ENCODE measurements at regions not wholly inside any gene's neighbourhood (a gene's known extent, or its start where the extent isn't known, plus 50 kb on each side); places are given as distances from the start of the nearest gene placed in this dataset.

DNA sequence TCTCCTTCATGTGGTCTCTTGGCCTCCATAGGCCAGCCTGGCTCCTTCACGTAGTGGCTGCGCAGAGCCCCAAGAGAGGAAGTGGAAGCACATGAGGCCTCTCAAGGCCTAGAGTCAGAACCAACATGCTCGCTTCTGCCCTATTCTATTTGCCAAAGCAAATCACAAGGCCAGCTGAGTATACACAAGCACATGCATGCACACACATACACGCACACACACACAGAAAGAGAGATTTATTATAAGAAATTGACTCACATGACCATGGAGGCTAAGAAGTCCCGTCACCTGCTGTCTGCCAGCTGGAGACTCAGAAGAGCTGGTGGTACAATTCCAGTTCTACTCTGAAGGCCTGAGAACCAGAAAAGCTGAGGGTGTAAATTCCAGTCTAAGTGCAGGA, 64.3 kb upstream of the NRP1 start:
- 79 to 90% (median 81%) methylated on average over 5 of the region's 5 CpGs for WGBS, 3 donors
- intact Hi-C loops (cut with DNase I), result no loop called here
- TF ChIP-seq, protein P1, sequence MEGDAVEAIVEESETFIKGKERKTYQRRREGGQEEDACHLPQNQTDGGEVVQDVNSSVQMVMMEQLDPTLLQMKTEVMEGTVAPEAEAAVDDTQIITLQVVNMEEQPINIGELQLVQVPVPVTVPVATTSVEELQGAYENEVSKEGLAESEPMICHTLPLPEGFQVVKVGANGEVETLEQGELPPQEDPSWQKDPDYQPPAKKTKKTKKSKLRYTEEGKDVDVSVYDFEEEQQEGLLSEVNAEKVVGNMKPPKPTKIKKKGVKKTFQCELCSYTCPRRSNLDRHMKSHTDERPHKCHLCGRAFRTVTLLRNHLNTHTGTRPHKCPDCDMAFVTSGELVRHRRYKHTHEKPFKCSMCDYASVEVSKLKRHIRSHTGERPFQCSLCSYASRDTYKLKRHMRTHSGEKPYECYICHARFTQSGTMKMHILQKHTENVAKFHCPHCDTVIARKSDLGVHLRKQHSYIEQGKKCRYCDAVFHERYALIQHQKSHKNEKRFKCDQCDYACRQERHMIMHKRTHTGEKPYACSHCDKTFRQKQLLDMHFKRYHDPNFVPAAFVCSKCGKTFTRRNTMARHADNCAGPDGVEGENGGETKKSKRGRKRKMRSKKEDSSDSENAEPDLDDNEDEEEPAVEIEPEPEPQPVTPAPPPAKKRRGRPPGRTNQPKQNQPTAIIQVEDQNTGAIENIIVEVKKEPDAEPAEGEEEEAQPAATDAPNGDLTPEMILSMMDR (IDR thresholded peaks at IDR 0.05), result no peak
- DNase-seq (no peak), ATAC-seq (no peak)
- no peaks in the 10 kb centered on the region for H3K27me3 ChIP-seq (ENCODE audit: insufficient read depth in 3 of 3, low read length in 2 of 3)
- no peaks in the 10 kb centered on the region for H3K36me3 ChIP-seq (ENCODE audit: insufficient read depth in 1 of 2, low read depth in 1 of 2)
- H3K4me3 ChIP-seq, result no peak overlapping the region
- no peak overlapping the region for H3K27ac ChIP-seq
- no peaks in the 10 kb centered on the region for H3K4me1 ChIP-seq
- H3K9me3 ChIP-seq, result peaks cover 13% of the 10 kb centered on the region

DNA sequence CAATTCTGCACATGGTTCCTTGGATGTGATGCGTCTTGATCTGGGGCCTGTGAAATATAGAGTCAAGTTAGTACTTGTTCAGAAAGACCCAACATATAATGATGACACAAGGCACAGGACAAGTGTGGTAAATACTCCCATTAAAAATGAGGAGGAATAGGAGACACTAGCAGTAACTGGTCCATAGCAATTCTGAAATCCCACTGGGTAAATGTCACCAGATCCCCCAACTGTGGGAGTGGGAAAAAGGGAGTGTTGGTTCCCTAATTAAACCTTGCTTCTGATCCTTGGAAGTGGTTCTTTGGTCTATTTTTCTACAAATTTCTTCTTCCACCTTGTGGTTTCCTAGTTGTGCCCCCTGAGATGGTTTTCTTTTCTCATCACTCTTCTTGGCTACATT, 62.5 kb upstream of the NRP1 start:
- H3K4me3 ChIP-seq, result no peak overlapping the region
- peaks cover 0 to 5% (median 0%) of the 10 kb centered on the region in 3 donors for H3K27me3 ChIP-seq (ENCODE audit: insufficient read depth in 3 of 3, low read length in 2 of 3)
- ATAC-seq (no peak), DNase-seq (no peak)
- intact Hi-C loops (cut with DNase I), result no loop called here
- TF ChIP-seq, protein P1 (IDR thresholded peaks at IDR 0.05), result no peak
- H3K9me3 ChIP-seq, result peaks cover 13% of the 10 kb centered on the region
- H3K36me3 ChIP-seq (ENCODE audit: insufficient read depth in 1 of 2, low read depth in 1 of 2), result no peaks in the 10 kb centered on the region
- 0 to 44% (median 40%) methylated on average over 1 of the region's 1 CpG for WGBS, 3 donors
- no peak overlapping the region for H3K27ac ChIP-seq
- H3K4me1 ChIP-seq, result no peaks in the 10 kb centered on the region

DNA sequence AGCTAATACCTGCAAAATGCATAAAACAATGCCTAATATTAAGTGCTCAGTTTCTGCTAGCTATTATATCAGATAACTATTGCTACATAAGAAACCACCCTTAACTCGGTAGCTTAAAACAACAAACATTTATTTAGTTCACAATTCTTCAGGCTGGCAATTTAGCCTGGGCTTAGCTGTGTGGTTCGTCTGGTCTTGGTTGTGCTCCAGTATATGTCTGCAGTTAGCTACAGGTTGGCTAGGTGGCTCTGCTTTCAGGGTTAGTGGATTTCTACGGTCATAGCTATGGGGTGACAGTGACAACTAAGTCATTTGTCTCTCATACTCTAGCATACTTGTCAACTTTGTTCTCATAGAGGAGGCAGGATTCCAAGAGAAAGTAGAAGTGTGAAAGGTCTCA, 61.8 kb upstream of the NRP1 start:
- WGBS, 3 donors, result 75 to 82% (median 78%) methylated on average over 3 of the region's 3 CpGs
- H3K36me3 ChIP-seq (ENCODE audit: insufficient read depth in 1 of 2, low read depth in 1 of 2), result no peaks in the 10 kb centered on the region
- no peaks in the 10 kb centered on the region for H3K4me1 ChIP-seq
- TF ChIP-seq, protein P1 (IDR thresholded peaks at IDR 0.05), result no peak
- no peak overlapping the region for H3K27ac ChIP-seq
- peaks cover 0 to 5% (median 0%) of the 10 kb centered on the region in 3 donors for H3K27me3 ChIP-seq (ENCODE audit: insufficient read depth in 3 of 3, low read length in 2 of 3)
- H3K4me3 ChIP-seq, result no peak overlapping the region
- H3K9me3 ChIP-seq, result peaks cover 13% of the 10 kb centered on the region
- ATAC-seq (no peak), DNase-seq (no peak)
- intact Hi-C loops (cut with DNase I), result no loop called here

DNA sequence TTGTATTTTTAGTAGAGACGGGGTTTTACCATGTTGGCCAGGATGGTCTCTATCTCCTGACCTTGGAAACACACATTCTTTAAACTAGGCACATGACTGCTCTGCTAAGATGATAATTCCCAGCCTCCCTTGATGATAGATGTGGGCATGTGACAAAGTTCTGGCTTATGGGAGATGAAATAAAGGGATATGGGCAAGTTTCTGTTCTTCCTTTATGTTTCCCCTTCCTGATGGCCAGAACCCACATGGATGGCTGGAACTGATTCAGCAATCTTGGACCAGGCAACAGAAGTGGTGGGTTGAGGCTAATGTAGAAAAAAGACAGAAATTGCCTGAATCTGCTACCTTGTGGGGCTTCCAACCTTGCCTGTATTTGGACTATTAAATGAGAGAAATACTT, 60.7 kb upstream of the NRP1 start:
- Histone ChIP-seq H3K36me3 (ENCODE audit: insufficient read depth in 1 of 2, low read depth in 1 of 2) (no peaks in the 10 kb centered on the region), H3K4me3 (no peak overlapping the region), H3K27ac (no peak overlapping the region), H3K9me3 (peaks cover 13% of the 10 kb centered on the region), H3K27me3 (ENCODE audit: insufficient read depth in 3 of 3, low read length in 2 of 3) (peaks cover 0 to 5% (median 0%) of the 10 kb centered on the region in 3 donors), H3K4me1 (no peaks in the 10 kb centered on the region)
- TF ChIP-seq, protein P1 (IDR thresholded peaks at IDR 0.05), result no peak
- intact Hi-C loops (cut with DNase I), result no loop called here
- DNase-seq, result no peak
- ATAC-seq, result no peak
- 89 to 96% (median 90%) methylated on average over 1 of the region's 1 CpG for WGBS, 3 donors

DNA sequence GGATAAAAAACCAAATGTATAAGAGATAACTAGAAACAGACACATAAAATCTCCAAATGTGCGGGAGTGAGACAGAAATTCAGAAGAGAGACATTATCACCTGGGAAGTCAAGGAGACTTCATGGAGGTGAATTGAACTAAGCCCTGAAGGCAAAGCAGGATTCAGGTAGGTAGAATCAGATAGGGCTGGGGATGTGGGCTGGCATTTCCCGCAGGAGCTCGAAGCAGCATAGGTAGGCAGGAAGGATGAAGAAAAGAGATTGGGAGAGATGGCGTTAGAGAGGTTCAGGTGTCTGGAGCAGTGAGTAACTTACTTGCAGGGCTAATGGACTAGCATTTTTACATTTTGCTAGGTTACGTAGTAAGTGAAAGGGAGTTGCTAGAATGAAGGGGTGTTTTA, 58.2 kb upstream of the NRP1 start:
- TF ChIP-seq, protein P1 (IDR thresholded peaks at IDR 0.05), result no peak
- H3K27me3 ChIP-seq (ENCODE audit: insufficient read depth in 3 of 3, low read length in 2 of 3), result peaks cover 0 to 5% (median 0%) of the 10 kb centered on the region in 3 donors
- peaks cover 10% of the 10 kb centered on the region for H3K9me3 ChIP-seq
- no peak overlapping the region for H3K27ac ChIP-seq
- intact Hi-C loops (cut with DNase I), result no loop called here
- no peaks in the 10 kb centered on the region for H3K4me1 ChIP-seq
- H3K4me3 ChIP-seq, result no peak overlapping the region
- DNase-seq (no peak), ATAC-seq (no peak)
- 93 to 97% (median 94%) methylated on average over 5 of the region's 5 CpGs for WGBS, 3 donors
- H3K36me3 ChIP-seq (ENCODE audit: insufficient read depth in 1 of 2, low read depth in 1 of 2), result no peaks in the 10 kb centered on the region

Data from psoas muscle (tissue), 7 donors.